Karpas-422 (cell line): ENCODE measurements at regions not wholly inside any gene's neighbourhood (a gene's known extent, or its start where the extent isn't known, plus 50 kb on each side); places are given as distances from the start of the nearest gene placed in this dataset.
"Not testable (repeated sequence)": the region's sequence is repeated elsewhere in the genome, so short reads cannot be mapped to it uniquely, and the experiment has no call there.

ENCODE experiments used
- DNase-seq: peaks from one replicate; pipeline ENCODE4 v3.0.0-alpha.2; 2015
- H2AFZ ChIP-seq: fragments of 200-600 bp; sonication (generic); 2 replicates; pipeline ENCODE4 v1.6.1; 2014; ENCODE audit warnings: antibody characterized with exemption, low read length, mixed read lengths
- H3K27ac ChIP-seq: fragments of 200-600 bp; sonication (generic); 2 replicates; pipeline ENCODE4 v1.5.1; 2014; ENCODE audit warnings: mild to moderate bottlenecking, low read length, moderate library complexity
- H3K27me3 ChIP-seq: fragments of 200-600 bp; sonication (generic); 2 replicates; pipeline ENCODE4 v1.6.1; 2014; ENCODE audit warnings: low read length, mixed read lengths
- H3K36me3 ChIP-seq: fragments of 200-600 bp; sonication (generic); 2 replicates; pipeline ENCODE4 v1.6.1; 2014; ENCODE audit warnings: low read length, mixed read lengths; ENCODE audit not compliant: insufficient read depth
- H3K4me1 ChIP-seq: fragments of 200-600 bp; sonication (generic); 2 replicates; pipeline ENCODE4 v1.6.1; 2014; ENCODE audit warnings: mild to moderate bottlenecking, low read length, mixed read lengths
- H3K4me2 ChIP-seq: fragments of 200-600 bp; sonication (generic); 2 replicates; pipeline ENCODE4 v1.6.1; 2014; ENCODE audit warnings: low read length, low read depth, mild to moderate bottlenecking; ENCODE audit not compliant: poor library complexity, severe bottlenecking
- H3K4me3 ChIP-seq: fragments of 200-600 bp; sonication (generic); 2 replicates; pipeline ENCODE4 v1.5.1; 2014; ENCODE audit warnings: mild to moderate bottlenecking, antibody characterized with exemption, low read length, mixed read lengths
- H3K79me2 ChIP-seq: fragments of 200-600 bp; sonication (generic); 2 replicates; pipeline ENCODE4 v1.6.1; 2014; ENCODE audit warnings: mild to moderate bottlenecking, low read length, mixed read lengths
- H3K9ac ChIP-seq: fragments of 200-600 bp; sonication (generic); 2 replicates; pipeline ENCODE4 v1.6.0; 2014; ENCODE audit warnings: low read length
- H3K9me2 ChIP-seq: fragments of 200-600 bp; sonication (generic), shearing (Covaris generic); replicated peaks from 2 replicates; pipeline ENCODE4 v1.6.0; 2014; ENCODE audit warnings: mild to moderate bottlenecking, low read length, moderate library complexity; ENCODE audit not compliant: insufficient read depth
- H3K9me3 ChIP-seq: fragments of 300-700, 200-600 bp; sonication (generic); 2 replicates; pipeline ENCODE4 v1.6.1; 2014; ENCODE audit warnings: low read length, mixed read lengths
- H4K20me1 ChIP-seq: fragments of 200-600 bp; sonication (generic); 2 replicates; pipeline ENCODE4 v1.6.1; 2014; ENCODE audit warnings: mild to moderate bottlenecking, antibody characterized with exemption, low read length, low read depth; ENCODE audit not compliant: insufficient read depth

GRCh38 chr4:188728359-188728758, 589.1 kb downstream of the TRIML1 start:
- H3K4me2 ChIP-seq, result no peak overlapping the region
- no peak overlapping the region for H2AFZ ChIP-seq
- no peak for DNase-seq
- no peaks in the 10 kb centered on the region for H3K36me3 ChIP-seq
- H3K9me3 ChIP-seq, result no peaks in the 10 kb centered on the region
- H3K27me3 ChIP-seq, result no peaks in the 10 kb centered on the region
- no peak overlapping the region for H3K4me3 ChIP-seq
- no peak overlapping the region for H3K9ac ChIP-seq
- H3K9me2 ChIP-seq, result no peaks in the 10 kb centered on the region
- no peaks in the 10 kb centered on the region for H3K79me2 ChIP-seq
- H3K4me1 ChIP-seq, result no peaks in the 10 kb centered on the region
- no peaks in the 10 kb centered on the region for H4K20me1 ChIP-seq
- H3K27ac ChIP-seq, result no peak overlapping the region

- no peak overlapping the region for H2AFZ ChIP-seq
- no peak overlapping the region for H3K4me3 ChIP-seq
- H3K27ac ChIP-seq, result no peak overlapping the region
- H3K79me2 ChIP-seq, result no peaks in the 10 kb centered on the region
- H3K9me3 ChIP-seq, result no peaks in the 10 kb centered on the region
- H3K27me3 ChIP-seq, result no peaks in the 10 kb centered on the region
- H3K36me3 ChIP-seq, result no peaks in the 10 kb centered on the region
- no peaks in the 10 kb centered on the region for H4K20me1 ChIP-seq
- H3K4me1 ChIP-seq, result no peaks in the 10 kb centered on the region
- no peak for DNase-seq
- no peak overlapping the region for H3K9ac ChIP-seq
- no peaks in the 10 kb centered on the region for H3K9me2 ChIP-seq
- H3K4me2 ChIP-seq, result no peak overlapping the region
Measured at GRCh38 chr4:188732131-188732530, 592.9 kb downstream of the TRIML1 start.

- Histone ChIP-seq H3K36me3 (no peaks in the 10 kb centered on the region), H3K27me3 (no peaks in the 10 kb centered on the region), H3K9ac (no peak overlapping the region), H3K27ac (no peak overlapping the region), H4K20me1 (no peaks in the 10 kb centered on the region), H3K4me2 (no peak overlapping the region), H3K79me2 (no peaks in the 10 kb centered on the region), H3K9me3 (no peaks in the 10 kb centered on the region), H3K4me1 (no peaks in the 10 kb centered on the region), H2AFZ (no peak overlapping the region), H3K9me2 (no peaks in the 10 kb centered on the region), H3K4me3 (no peak overlapping the region)
- DNase-seq, result no peak
Measured at GRCh38 chr4:188735082-188735481, 595.8 kb downstream of the TRIML1 start.

GRCh38 chr4:188737251-188738002, 598.2 kb downstream of the TRIML1 start:
- Histone ChIP-seq H3K36me3 (no peaks in the 10 kb centered on the region), H3K4me2 (no peak overlapping the region), H3K9ac (no peak overlapping the region)

GRCh38 chr4:188738290-188738689, 599.0 kb downstream of the TRIML1 start:
- H3K4me3 ChIP-seq, result peak overlapping the region; percentile 40; the same call in 1 of the 2 replicates
- H3K27me3 ChIP-seq, H2AFZ ChIP-seq, DNase-seq, H4K20me1 ChIP-seq, H3K79me2 ChIP-seq, H3K4me2 ChIP-seq, H3K9ac ChIP-seq, H3K36me3 ChIP-seq, H3K9me2 ChIP-seq, H3K4me1 ChIP-seq, H3K27ac ChIP-seq, H3K9me3 ChIP-seq: not testable (repeated sequence)

More at GRCh38 chr4:188737251-188738002, 598.2 kb downstream of the TRIML1 start:
- no peaks in the 10 kb centered on the region for H3K4me1 ChIP-seq
- H3K79me2 ChIP-seq, result no peaks in the 10 kb centered on the region
- H4K20me1 ChIP-seq, result no peaks in the 10 kb centered on the region
- H2AFZ ChIP-seq, result no peak overlapping the region
- H3K27ac ChIP-seq, result no peak overlapping the region
- DNase-seq, result no peak
- H3K4me3 ChIP-seq, result no peak overlapping the region
- no peaks in the 10 kb centered on the region for H3K27me3 ChIP-seq
- no peaks in the 10 kb centered on the region for H3K9me3 ChIP-seq
- no peaks in the 10 kb centered on the region for H3K9me2 ChIP-seq

- H3K4me1 ChIP-seq, H3K36me3 ChIP-seq, DNase-seq, H4K20me1 ChIP-seq, H3K9ac ChIP-seq, H3K27ac ChIP-seq, H3K27me3 ChIP-seq, H3K9me2 ChIP-seq, H3K4me3 ChIP-seq, H3K4me2 ChIP-seq, H3K79me2 ChIP-seq, H3K9me3 ChIP-seq, H2AFZ ChIP-seq: not testable (repeated sequence)
Measured at GRCh38 chr4:188740172-188740571, 600.9 kb downstream of the TRIML1 start.

GRCh38 chr4:188740791-188741190, 601.5 kb downstream of the TRIML1 start:
- H3K27me3 ChIP-seq, DNase-seq, H3K27ac ChIP-seq: not testable (repeated sequence)

GRCh38 chr4:188754372-188755002, 615.2 kb downstream of the TRIML1 start:
- Histone ChIP-seq H3K27me3 (no peaks in the 10 kb centered on the region), H2AFZ (no peak overlapping the region), H4K20me1 (no peaks in the 10 kb centered on the region), H3K4me3 (no peak overlapping the region), H3K4me2 (no peak overlapping the region), H3K9me3 (no peaks in the 10 kb centered on the region), H3K4me1 (no peaks in the 10 kb centered on the region), H3K9me2 (no peaks in the 10 kb centered on the region), H3K79me2 (no peaks in the 10 kb centered on the region), H3K36me3 (no peaks in the 10 kb centered on the region), H3K27ac (no peak overlapping the region), H3K9ac (no peak overlapping the region)
- DNase-seq, result no peak

More at GRCh38 chr4:188740791-188741190, 601.5 kb downstream of the TRIML1 start:
- not testable (repeated sequence) for H4K20me1 ChIP-seq, H3K4me1 ChIP-seq, H3K79me2 ChIP-seq, H3K9me2 ChIP-seq, H3K36me3 ChIP-seq, H3K4me3 ChIP-seq, H3K9ac ChIP-seq, H2AFZ ChIP-seq, H3K9me3 ChIP-seq, H3K4me2 ChIP-seq
